Stimulated activated CD4-positive, alpha-beta T cell treated with anti-CD3 and anti-CD28 coated beads, Interleukin-4, amount 100 ng/mL, for 24 hours (primary cell): ENCODE measurements at regions not wholly inside any gene's neighbourhood (a gene's known extent, or its start where the extent isn't known, plus 50 kb on each side); places are given as distances from the start of the nearest gene placed in this dataset.

Experiments
- DNase-seq: peaks from one replicate; pipeline ENCODE4 v3.0.0-alpha.2; 2020

- DNase-seq = no peak
Observed at GRCh38 chr4:14583752-14584151, 418.5 kb upstream of the CPEB2 start.

- DNase-seq = no peak
Observed at GRCh38 chr4:14592950-14593349, 409.3 kb upstream of the CPEB2 start.

- no peak for DNase-seq
Observed at GRCh38 chr4:14596028-14596427, 406.3 kb upstream of the CPEB2 start.

DNA sequence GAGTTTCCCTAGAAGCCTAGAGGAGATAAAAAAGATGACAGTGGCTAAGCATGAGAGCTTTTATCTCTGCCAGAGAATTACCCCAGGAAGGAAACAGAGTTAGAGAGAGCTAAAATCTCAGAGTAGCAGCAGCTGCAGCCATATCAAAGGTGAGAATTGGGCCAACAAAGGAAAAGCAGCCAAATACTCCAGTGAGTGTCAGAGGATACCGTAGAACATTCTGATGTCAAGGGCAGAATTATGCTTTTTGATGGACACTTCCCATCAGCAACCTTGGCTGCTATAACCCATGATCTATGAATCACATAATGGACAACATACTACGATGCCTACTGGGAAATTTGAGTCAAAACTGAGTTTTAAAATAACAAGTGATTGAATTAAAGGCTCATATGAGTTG, 405.8 kb upstream of the CPEB2 start:
- DNase-seq = no peak

- DNase-seq = no peak
Observed at GRCh38 chr4:14596904-14597303, 405.4 kb upstream of the CPEB2 start.

DNA sequence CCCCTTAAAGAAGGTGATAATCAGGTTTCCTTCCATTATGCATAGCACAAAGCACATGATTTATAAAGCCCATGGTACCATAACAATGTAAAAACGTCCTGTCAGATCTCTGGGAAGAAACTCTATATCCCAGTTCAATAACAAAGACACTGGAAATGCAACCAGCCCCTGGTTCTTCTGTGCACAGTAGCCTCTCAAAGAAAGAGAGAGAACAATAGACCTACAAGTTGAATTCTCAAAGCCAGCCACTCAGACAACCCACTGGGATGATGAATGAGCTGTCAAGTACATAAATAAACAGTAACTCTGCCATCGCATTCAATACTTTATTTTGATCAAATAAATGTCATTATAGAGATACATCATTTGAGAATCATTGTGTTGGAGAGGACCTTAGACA, 400.1 kb upstream of the CPEB2 start:
- no peak for DNase-seq

- DNase-seq = no peak
Observed at GRCh38 chr4:14607001-14607400, 395.3 kb upstream of the CPEB2 start.

GRCh38 chr4:14607578-14607977, 394.7 kb upstream of the CPEB2 start:
- no peak for DNase-seq

GRCh38 chr4:14608630-14609029, 393.7 kb upstream of the CPEB2 start:
- no peak for DNase-seq

GRCh38 chr4:14614840-14615239, 387.4 kb upstream of the CPEB2 start:
- DNase-seq = no peak

DNA sequence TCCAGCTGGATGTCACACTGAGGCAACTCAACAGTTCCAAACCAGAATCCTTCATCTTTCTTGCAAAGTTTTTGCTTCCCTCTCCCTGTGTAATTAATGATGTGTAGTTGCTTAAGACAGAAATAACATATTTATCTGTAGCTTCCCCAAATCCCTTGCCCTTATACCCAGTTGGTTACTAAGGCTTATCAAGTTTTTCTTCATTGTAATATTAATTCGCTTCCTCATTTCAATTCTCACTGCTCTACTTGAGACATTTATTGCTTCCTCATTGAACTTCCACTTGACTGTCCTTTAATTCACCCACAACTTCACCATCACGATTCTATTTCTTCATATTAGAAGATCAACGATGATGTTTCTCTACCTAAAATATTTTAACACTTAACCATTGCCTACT, 386.6 kb upstream of the CPEB2 start:
- DNase-seq = no peak

GRCh38 chr4:14620567-14621141, 381.6 kb upstream of the CPEB2 start:
- DNase-seq = no peak

- no peak for DNase-seq
Observed at GRCh38 chr4:14621731-14622463, 380.4 kb upstream of the CPEB2 start.

- no peak for DNase-seq
Observed at GRCh38 chr4:14627038-14627437, 375.2 kb upstream of the CPEB2 start.

DNA sequence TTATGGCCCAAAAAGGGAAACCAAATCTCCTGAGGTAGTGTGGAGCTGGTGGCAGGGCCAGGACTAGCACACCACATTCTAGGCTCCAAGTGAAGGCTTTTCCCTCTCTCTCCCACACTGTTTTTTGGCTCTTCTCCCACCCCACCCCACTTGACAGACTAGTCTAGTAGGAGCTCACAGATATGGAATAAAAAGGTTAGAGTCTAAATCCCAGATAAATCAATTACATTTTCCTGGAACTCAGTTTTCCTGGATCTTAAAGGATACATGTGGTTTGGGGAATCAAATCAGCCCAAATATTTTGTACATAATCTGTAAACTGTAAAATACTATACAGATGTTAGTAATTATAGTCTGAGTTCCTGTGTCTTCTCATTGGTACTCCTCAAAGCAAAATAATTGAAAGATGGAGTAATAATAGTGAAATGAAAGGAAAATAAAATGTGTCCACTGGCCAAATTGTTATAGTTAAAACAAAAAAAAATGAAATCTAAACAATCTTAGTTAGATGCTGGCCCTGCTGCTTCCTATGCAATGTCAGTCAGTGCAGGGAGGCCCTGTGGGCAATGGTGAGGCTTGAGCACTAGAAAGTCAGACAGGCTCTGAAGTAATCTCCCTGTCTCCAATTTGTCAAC, 370.4 kb upstream of the CPEB2 start:
- DNase-seq = no peak

DNA sequence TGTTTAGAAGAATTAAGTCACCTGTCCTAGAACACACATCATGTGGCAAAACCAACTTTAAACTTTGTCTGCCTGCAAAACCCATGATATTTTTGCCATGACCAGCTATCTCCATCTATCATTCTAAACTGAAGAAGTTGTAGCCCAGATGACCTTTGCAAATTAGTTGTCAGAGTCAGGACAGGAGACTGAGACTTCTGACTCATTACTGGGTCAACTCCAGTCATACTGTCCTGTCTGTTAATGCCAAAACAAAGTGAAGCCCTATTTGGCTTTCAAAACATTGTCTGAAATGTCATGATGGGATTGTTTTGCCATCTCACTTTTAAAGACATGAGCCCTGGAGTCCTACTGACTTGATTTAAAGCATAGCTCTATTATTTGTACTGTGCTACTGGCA, 365.7 kb upstream of the CPEB2 start:
- DNase-seq = no peak

GRCh38 chr4:14640476-14640875, 361.8 kb upstream of the CPEB2 start:
- no peak for DNase-seq

DNA sequence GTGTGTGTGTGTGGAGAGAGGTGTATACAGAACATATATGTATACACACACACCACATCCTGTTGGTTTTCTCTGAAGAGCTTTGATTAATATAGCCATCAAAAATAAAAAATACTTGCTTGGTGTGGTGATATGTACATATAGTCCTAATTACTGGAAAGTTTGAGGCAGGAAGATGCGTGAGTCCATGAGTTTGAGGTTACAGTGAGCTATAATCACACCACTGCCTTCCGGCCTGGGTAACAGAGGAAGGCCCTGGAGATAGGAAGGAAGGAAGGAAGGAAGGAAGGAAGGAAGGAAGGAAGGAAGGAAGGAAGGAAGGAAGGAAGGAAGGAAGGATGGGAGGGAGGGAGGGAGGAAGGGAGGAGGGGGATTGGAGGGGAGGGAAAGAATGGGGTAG, 360.4 kb upstream of the CPEB2 start:
- no peak for DNase-seq

GRCh38 chr4:14644580-14645282, 357.6 kb upstream of the CPEB2 start:
- no peak for DNase-seq

GRCh38 chr4:14646831-14647230, 355.4 kb upstream of the CPEB2 start:
- no peak for DNase-seq

- no peak for DNase-seq
Observed at GRCh38 chr4:14650127-14650526, 352.2 kb upstream of the CPEB2 start.

DNA sequence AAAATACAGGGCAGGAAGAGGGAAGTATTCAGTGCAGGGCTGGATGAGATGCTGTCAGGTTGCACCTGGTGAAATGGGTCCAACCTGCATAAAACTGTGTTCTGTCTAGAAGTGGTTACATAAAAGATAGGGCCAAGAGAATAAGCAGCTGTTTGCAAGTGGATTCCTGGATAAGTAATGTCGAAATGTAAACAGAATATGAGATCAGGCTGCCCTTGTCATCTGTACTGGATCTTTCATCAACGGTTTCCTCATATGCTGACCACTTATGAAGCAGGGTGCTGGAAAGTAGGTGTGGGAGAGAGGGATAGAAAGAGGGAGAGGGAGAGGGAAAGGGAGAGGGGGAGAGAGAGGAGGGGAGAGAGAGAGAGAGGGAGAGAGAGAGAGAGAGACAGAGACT, 349.8 kb upstream of the CPEB2 start:
- no peak for DNase-seq

DNA sequence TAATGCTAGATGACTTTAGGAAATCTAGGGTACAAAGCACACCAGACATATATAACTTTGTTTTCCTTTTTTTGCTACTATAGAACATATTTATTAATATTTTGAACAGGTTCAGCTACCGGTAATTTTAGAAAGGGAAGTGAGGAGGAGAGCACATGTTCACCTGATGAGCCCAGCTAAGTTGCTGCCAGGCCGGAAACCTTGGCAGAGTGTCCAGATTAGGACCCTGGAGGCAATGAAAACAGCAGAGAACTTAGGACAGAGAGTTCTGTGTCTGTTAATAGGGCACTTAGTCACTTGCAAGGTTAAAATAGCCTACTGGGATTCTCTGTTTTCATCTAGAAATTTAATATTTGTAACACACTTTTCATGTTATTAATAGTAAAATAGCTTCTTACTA, 348.9 kb upstream of the CPEB2 start:
- no peak for DNase-seq

DNA sequence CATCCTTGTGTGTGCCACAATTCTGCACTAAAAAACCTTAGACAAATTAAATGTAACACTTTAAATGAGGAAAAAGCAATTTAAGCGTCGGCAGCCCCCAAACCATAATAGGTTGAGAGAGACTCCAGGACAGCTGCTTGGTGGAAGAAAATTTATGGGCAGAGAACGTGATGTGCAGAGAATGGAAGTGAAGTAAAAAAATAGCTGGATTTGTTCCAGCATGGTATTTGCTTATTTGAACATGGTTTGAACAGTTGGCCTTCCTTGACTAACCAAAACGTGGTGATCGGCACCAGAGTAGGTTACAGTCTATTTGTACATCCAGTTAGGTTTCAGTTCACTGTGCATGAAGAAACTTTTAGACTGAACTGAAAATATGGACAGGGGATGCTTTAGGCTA, 343.0 kb upstream of the CPEB2 start:
- DNase-seq = no peak
